Kidney tubule cell (primary cell): ENCODE measurements at regions not wholly inside any gene's neighbourhood (a gene's known extent, or its start where the extent isn't known, plus 50 kb on each side); places are given as distances from the start of the nearest gene placed in this dataset.

ENCODE experiments used
- DNase-seq: peaks from one replicate; pipeline ENCODE4 v3.0.0-alpha.2; 2018; ENCODE audit warnings: low spot score

DNA sequence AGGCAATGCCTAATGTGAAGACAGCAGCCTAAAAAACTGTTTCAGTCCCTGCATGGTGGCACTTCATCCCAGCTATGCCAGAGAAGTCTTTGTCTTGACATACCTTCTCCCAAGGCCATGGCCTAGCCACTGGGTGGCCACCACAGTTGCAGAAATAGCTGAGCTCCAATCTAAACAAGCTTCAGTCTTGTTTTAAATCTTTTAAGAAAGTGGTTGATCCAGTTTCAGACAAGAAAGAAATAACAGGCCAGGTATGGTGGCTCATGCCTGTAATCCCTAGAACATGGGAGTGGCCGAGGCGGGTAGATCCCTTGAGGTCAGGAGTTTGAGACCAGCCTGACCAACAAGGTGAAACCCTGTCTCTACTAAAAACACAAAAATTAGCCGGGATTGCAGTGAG, 600.0 kb upstream of the PLXNA2 start:
- no peak for DNase-seq

GRCh38 chr1:208848854-208849253, 604.7 kb upstream of the PLXNA2 start:
- no peak for DNase-seq

GRCh38 chr1:208850442-208850841, 606.3 kb upstream of the PLXNA2 start:
- DNase-seq = no peak

DNA sequence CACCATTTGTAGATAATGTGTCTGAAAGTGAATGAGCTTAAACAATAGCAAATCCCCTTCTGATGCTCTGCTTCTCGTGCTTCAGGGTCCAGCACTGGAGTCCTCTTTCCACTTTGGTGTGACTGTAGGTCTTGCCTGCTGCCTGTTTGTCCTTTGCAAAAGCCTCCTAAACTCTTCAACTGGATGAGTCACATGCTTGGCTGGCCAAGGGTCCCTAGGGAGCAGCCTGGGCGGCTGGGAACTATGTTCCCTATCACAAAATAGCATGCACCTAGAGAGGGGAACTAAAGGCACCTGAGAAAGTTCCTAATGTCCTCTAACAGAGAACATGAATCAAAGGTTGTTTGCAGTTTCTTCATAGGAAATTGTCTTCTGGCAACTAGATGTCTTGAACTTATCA, 607.2 kb upstream of the PLXNA2 start:
- DNase-seq = no peak

DNA sequence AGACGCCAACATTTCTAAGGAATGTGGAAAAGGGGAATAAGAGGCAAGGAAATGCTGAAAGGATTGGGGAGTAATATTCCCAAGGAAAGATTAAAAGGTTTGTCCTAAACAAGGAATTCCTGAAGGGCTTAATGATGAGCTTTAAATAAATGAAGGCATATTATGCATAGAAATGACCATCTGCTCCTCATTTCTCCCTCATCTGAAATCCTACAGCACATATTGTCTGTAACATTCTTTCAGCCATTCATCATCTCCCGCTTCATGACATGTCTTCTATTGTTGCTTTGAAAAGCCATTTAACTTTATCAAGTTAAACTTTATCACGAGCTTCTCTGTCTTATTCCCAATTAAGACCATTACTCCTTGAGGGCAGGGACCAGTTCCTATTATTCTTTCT, 608.7 kb upstream of the PLXNA2 start:
- no peak for DNase-seq

- no peak for DNase-seq
Observed at GRCh38 chr1:208855403-208855802, 611.2 kb upstream of the PLXNA2 start.

GRCh38 chr1:208857465-208857864, 613.3 kb upstream of the PLXNA2 start:
- no peak for DNase-seq

DNA sequence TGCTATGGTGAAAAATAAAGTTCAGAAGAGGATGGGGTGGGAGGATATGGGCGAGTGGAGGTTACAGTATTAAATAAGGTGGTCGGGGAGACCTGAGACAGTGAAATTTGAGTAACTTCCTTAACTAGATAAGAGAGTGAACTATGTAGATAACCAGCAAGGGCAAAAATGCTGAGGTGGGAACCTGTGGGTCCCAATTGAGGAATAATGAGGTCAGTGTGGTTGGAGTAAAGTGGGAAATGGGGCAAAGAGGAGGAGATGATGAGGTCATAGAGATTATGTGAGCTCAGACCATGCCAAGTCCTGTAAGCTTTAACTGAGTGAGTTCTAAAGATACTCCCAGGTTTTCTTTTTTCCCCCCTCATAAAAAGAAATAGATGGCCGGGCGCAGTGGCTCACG, 614.6 kb upstream of the PLXNA2 start:
- no peak for DNase-seq

- no peak for DNase-seq
Observed at GRCh38 chr1:208864366-208864965, 620.3 kb upstream of the PLXNA2 start.

DNA sequence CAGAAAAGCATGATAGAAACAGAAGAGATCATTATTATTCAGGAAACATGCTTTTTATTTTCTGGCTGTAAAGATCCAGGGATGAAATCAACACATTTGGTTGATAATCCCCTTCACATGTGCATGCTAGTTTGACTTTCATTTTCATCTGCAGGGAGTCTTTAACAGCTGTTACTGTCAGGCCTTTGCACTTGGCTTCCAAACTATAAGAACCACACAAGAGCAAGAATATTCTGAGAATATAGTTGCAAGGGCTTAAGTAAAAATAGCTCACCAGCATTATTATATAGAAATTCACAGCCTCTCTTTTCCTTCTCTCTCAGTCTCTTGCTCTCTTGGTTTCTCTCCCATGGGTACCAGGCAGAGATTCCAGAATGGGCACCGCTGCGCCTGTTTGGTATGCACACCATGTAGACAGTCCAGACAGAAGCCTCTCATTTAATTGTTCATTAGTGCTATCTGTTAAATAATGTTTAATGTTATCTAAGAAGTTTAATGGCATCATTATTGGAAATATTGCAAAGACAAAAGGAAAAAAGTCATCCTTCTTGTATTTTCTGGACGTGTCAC, 622.3 kb upstream of the PLXNA2 start:
- DNase-seq = no peak

DNA sequence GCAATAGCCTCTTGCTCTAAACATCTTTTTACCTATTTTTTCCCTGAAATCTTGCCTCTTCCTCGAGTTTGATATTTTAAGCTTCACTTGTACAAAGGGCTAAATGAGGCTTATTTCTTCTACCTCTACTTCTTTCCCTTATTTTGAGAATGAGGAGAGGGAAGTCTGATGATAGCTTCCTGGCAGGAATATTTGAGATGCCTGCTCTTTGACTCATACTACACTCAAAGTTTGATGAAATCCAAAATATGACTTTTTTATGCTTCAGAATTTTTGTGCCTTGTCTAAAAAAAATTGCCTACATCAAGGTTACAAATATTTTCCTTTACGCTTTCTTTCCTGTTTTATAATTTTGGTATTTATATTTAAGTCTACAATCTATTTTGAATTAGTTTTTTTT, 624.4 kb upstream of the PLXNA2 start:
- no peak for DNase-seq

DNA sequence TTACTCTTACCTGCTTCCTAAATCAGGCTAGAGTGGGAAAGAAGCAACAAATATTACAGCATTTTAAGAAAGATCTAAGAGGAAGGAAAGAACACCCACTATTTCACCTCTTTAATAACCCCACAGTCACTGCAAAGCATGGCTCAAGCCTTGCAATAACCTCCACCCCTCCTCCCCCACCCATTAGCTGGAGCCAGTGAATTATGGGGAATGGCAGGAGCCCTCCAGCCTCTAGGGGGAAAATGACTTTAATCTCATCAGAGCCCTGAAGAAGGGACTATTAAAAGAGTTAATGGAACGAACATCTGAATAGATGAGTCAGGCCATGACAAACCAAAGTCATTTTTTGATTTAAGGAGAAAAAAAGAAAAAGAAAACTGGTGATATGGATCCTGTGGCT, 630.7 kb upstream of the PLXNA2 start:
- no peak for DNase-seq

DNA sequence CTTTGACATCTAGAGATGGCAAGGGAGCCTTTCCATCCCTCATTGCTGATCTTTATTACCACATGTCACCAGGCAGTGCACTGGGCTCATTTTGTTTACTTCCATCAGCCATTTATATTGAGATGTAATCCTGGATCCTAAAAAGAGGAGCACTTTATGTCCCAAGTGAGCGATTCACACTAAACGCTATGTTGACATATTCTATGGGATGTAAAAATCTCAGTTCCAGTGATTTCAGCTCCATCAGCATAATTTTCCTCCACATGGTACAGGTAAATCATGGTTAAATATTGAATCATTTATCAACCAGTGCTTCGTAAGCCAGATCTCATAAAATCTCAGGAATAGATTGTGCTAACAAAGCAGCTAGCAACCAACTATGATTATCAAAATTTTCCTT, 634.8 kb upstream of the PLXNA2 start:
- DNase-seq = no peak

DNA sequence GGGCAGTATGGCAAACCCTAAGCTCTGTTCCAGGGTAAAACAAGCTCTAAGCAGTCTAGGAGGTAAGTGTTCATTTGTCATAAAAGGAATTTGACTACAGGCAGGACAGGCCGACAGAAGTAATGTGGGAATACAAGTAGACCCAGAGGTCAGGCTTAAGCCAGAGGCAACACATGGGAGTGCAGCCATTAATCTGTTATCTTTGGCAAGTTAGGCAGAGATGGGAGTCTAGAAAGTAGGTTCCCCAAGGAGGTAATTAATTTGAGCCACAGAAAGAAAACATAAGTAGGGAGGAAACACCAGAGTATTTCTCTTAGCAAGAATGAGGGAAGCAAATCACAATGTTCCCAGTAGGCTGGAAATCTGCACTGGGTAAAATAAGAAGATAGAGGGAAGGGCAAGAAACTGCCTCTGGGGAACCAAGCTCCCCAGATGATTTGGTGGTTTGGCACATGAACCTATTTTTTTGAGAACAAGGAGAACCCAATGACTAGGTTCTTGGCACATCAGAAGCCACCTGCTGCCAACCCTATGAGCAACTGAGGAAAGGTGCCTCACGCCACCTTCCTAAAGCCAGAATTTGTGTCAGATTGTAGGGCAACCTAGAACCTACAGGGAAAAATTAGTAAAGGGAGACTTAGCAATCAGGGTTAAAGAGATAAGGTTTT, 636.4 kb upstream of the PLXNA2 start:
- no peak for DNase-seq

DNA sequence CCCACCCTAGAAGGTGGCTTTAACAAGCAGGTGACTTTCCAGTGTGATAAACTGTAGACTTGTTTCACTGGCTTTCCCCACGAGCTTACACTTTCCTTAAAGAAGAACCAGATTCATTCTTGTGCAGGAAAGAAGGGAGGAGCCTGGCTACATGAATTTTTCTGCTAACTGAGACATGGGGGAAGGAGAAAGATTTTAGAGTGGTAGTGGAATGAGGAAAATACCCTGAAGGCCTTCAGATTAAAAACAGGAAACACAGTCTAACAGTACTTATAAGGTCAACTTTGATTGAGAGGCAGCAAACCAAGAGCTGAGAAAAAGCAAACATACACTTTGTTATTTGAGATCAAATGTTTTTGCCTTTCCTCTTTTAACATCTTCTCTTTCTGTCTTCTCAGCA, 640.9 kb upstream of the PLXNA2 start:
- no peak for DNase-seq

- no peak for DNase-seq
Observed at GRCh38 chr1:208885650-208886049, 641.5 kb upstream of the PLXNA2 start.

- no peak for DNase-seq
Observed at GRCh38 chr1:208888376-208888775, 644.2 kb upstream of the PLXNA2 start.

DNA sequence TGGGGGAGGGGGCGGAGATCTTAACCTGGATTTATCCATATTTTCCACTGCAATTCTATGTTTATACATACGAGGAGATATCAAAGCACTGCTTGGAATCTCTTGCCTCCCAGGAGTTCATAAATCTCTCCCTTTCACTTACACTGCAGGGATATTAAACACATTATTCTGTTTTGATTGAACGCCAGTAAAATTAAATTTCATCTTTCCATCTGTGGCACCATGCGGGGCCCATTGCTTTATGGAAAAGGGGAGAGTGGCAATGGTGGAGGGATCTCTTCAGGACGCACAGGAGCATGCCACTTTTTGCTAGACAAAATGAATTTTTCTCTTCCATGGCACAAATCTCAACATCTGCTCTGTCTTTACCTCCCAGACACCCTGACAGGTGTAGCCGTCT, 648.0 kb upstream of the PLXNA2 start:
- DNase-seq = no peak

- DNase-seq = no peak
Observed at GRCh38 chr1:208893251-208893650, 649.1 kb upstream of the PLXNA2 start.

DNA sequence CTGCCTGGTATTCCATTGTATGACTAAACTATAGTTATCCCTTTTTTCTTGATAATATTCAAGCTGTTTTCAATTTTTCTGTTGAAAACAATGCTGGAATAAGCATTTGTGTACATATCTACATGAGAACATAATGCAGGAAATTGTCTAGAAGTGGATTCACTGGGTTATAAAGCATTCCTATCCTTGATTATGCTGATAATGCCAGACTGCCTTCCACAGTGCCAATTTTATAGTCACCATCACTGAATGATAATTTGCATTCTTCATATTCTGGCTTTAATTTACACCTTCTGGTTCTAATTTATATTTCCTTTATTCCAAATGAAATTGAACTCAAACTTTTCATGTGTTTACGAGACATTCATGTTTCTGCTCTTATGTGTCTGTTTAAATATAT, 651.0 kb upstream of the PLXNA2 start:
- no peak for DNase-seq

DNA sequence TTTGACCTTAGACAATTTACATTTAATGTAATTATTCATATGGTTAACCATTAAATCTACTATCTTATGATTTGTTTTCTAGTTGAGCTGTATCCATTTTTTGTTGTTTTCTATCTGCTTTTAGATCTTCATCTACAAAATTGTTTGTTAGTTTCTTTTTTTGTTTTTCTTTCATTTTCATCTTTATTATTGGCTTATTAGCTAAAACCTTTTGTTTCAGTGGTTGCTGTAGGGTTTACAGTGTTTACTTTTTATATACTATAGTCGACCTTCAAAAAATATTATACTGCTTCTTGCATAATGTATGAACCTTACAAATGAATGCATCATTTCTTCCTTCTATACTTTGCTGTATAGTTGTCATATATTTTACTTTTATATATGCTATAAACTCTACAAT, 651.6 kb upstream of the PLXNA2 start:
- no peak for DNase-seq

GRCh38 chr1:208896768-208897167, 652.6 kb upstream of the PLXNA2 start:
- no peak for DNase-seq

- DNase-seq = no peak
Observed at GRCh38 chr1:208899438-208899837, 655.3 kb upstream of the PLXNA2 start.
